ENCODE measurements at regions not wholly inside any gene's neighbourhood (a gene's known extent, or its start where the extent isn't known, plus 50 kb on each side); places are given as distances from the start of the nearest gene placed in this dataset.
A peak's percentile ranks its signal among the peaks of the same experiment; 100 is the strongest.
"Not testable (repeated sequence)": the region's sequence is repeated elsewhere in the genome, so short reads cannot be mapped to it uniquely, and the experiment has no call there.

- DNase-seq = no peak
Observed at GRCh38 chr6:137657351-137657911, 163.2 kb upstream of the OLIG3 start.

GRCh38 chr6:137658287-137658686, 164.1 kb upstream of the OLIG3 start:
- DNase-seq = no peak

- DNase-seq = no peak
Observed at GRCh38 chr6:137659871-137660270, 165.7 kb upstream of the OLIG3 start.

- no peak for DNase-seq
Observed at GRCh38 chr6:137660296-137660731, 166.1 kb upstream of the OLIG3 start.

- DNase-seq = peak; percentile 44
Observed at GRCh38 chr6:137661601-137662000, 167.4 kb upstream of the OLIG3 start.

GRCh38 chr6:137664183-137664582, 170.0 kb upstream of the OLIG3 start:
- DNase-seq = no peak

GRCh38 chr6:137665342-137665934, 171.2 kb upstream of the OLIG3 start:
- no peak for DNase-seq

GRCh38 chr6:137666202-137666774, 172.1 kb upstream of the OLIG3 start:
- DNase-seq = no peak

- no peak for DNase-seq
Observed at GRCh38 chr6:137673603-137674002, 179.4 kb upstream of the OLIG3 start.

- no peak for DNase-seq
Observed at GRCh38 chr6:137676888-137677287, 182.7 kb upstream of the OLIG3 start.

GRCh38 chr6:137677709-137678108, 183.5 kb upstream of the OLIG3 start:
- DNase-seq = no peak

GRCh38 chr6:137678451-137678850, 184.3 kb upstream of the OLIG3 start:
- DNase-seq = no peak

GRCh38 chr6:137680705-137681346, 186.2 kb upstream of the TNFAIP3 start:
- no peak for DNase-seq

- DNase-seq = no peak
Observed at GRCh38 chr6:137681445-137682009, 185.5 kb upstream of the TNFAIP3 start.

GRCh38 chr6:137682658-137683057, 184.4 kb upstream of the TNFAIP3 start:
- not testable (repeated sequence) for DNase-seq

GRCh38 chr6:137683916-137684315, 183.1 kb upstream of the TNFAIP3 start:
- DNase-seq = no peak

GRCh38 chr6:137685798-137686375, 181.2 kb upstream of the TNFAIP3 start:
- DNase-seq = no peak

- no peak for DNase-seq
Observed at GRCh38 chr6:137687818-137688217, 179.2 kb upstream of the TNFAIP3 start.

GRCh38 chr6:137688230-137688971, 178.7 kb upstream of the TNFAIP3 start:
- DNase-seq = no peak

- no peak for DNase-seq
Observed at GRCh38 chr6:137689377-137689776, 177.7 kb upstream of the TNFAIP3 start.

GRCh38 chr6:137690034-137690433, 177.0 kb upstream of the TNFAIP3 start:
- DNase-seq = no peak

GRCh38 chr6:137690721-137691120, 176.3 kb upstream of the TNFAIP3 start:
- DNase-seq = no peak

GRCh38 chr6:137692308-137692707, 174.8 kb upstream of the TNFAIP3 start:
- no peak for DNase-seq

All from activated naive CD4-positive, alpha-beta T cell treated with anti-CD3 and anti-CD28 coated beads, Interleukin-2, amount 50 U/mL, for 16 hours (primary cell).